ENCODE measurements at regions not wholly inside any gene's neighbourhood (a gene's known extent, or its start where the extent isn't known, plus 50 kb on each side); places are given as distances from the start of the nearest gene placed in this dataset.
"Not testable (repeated sequence)": the region's sequence is repeated elsewhere in the genome, so short reads cannot be mapped to it uniquely, and the experiment has no call there.

GRCh38 chr14:19172745-19173144 lies 205.5 kb downstream of the POTEM start:
- DNase-seq (ENCODE audit: low spot score): not testable (repeated sequence)

- not testable (repeated sequence) for DNase-seq (ENCODE audit: low spot score)
Measured at GRCh38 chr14:19173188-19173587, 206.0 kb downstream of the POTEM start.

GRCh38 chr14:19177435-19177834 lies 210.2 kb downstream of the POTEM start:
- not testable (repeated sequence) for DNase-seq (ENCODE audit: low spot score)

GRCh38 chr14:19180297-19180696 lies 213.1 kb downstream of the POTEM start:
- DNase-seq (ENCODE audit: low spot score): not testable (repeated sequence)

- DNase-seq (ENCODE audit: low spot score): not testable (repeated sequence)
Measured at GRCh38 chr14:19180881-19181280, 213.6 kb downstream of the POTEM start.

- DNase-seq (ENCODE audit: low spot score): not testable (repeated sequence)
Measured at GRCh38 chr14:19195146-19195545, 227.9 kb downstream of the POTEM start.

- not testable (repeated sequence) for DNase-seq (ENCODE audit: low spot score)
Measured at GRCh38 chr14:19197488-19198234, 230.4 kb downstream of the POTEM start.

- DNase-seq (ENCODE audit: low spot score): not testable (repeated sequence)
Measured at GRCh38 chr14:19198341-19198740, 231.1 kb downstream of the POTEM start.

- not testable (repeated sequence) for DNase-seq (ENCODE audit: low spot score)
Measured at GRCh38 chr14:19201394-19202052, 232.6 kb downstream of the POTEG start.

GRCh38 chr14:19202053-19202442 lies 232.1 kb downstream of the POTEG start:
- DNase-seq (ENCODE audit: low spot score): not testable (repeated sequence)

- DNase-seq (ENCODE audit: low spot score): not testable (repeated sequence)
Measured at GRCh38 chr14:19203250-19203972, 230.7 kb downstream of the POTEG start.

- not testable (repeated sequence) for DNase-seq (ENCODE audit: low spot score)
Measured at GRCh38 chr14:19204827-19205226, 229.3 kb downstream of the POTEG start.

GRCh38 chr14:19216480-19216879 lies 217.7 kb downstream of the POTEG start:
- not testable (repeated sequence) for DNase-seq (ENCODE audit: low spot score)

GRCh38 chr14:19219423-19219822 lies 214.7 kb downstream of the POTEG start:
- DNase-seq (ENCODE audit: low spot score): not testable (repeated sequence)

- DNase-seq (ENCODE audit: low spot score): not testable (repeated sequence)
Measured at GRCh38 chr14:19231421-19231820, 202.7 kb downstream of the POTEG start.

- DNase-seq (ENCODE audit: low spot score): not testable (repeated sequence)
Measured at GRCh38 chr14:19234059-19234458, 200.1 kb downstream of the POTEG start.

GRCh38 chr14:19237656-19238055 lies 196.5 kb downstream of the POTEG start:
- DNase-seq (ENCODE audit: low spot score): not testable (repeated sequence)

- not testable (repeated sequence) for DNase-seq (ENCODE audit: low spot score)
Measured at GRCh38 chr14:19238584-19238983, 195.6 kb downstream of the POTEG start.

GRCh38 chr14:19239981-19240380 lies 194.2 kb downstream of the POTEG start:
- not testable (repeated sequence) for DNase-seq (ENCODE audit: low spot score)

- not testable (repeated sequence) for DNase-seq (ENCODE audit: low spot score)
Measured at GRCh38 chr14:19240387-19240786, 193.8 kb downstream of the POTEG start.

GRCh38 chr14:19241451-19241850 lies 192.7 kb downstream of the POTEG start:
- DNase-seq (ENCODE audit: low spot score): not testable (repeated sequence)

- not testable (repeated sequence) for DNase-seq (ENCODE audit: low spot score)
Measured at GRCh38 chr14:19242529-19242928, 191.6 kb downstream of the POTEG start.
